ENCODE measurements at regions not wholly inside any gene's neighbourhood (a gene's known extent, or its start where the extent isn't known, plus 50 kb on each side); places are given as distances from the start of the nearest gene placed in this dataset.

DNA sequence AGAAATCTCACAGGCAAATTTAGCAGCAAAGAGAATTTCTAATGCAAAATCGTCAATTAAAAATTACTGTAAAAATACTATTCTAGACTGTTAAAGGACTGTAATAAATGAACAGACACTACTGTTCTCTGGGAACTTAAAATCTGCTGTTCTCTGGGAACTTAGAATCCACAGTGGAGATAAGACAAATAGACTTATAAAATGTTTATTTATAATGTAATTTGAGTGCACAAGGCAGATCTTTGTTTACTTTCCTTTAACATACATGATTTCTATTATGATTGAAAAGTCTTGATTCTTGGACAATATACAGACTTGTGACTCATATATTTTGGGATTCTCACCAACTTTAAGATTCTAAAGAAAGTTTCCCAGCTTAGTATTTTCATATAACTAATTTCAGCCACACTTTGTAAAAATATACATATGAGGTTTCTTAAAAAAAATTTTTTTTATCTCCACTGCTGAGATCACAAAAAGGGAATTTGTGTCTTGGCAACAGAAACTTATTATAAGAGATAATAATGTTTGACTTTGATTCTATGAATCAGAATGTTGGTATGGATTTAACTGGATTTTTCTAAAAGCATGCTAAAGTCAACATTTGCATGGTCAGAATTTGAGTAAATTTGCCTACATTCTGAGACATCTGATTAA lies 166.3 kb upstream of the RHOBTB1 start:
- no peak for DNase-seq (ENCODE audit: low read depth)
- H3K4me3 ChIP-seq (ENCODE audit: low read depth, low read length), result no peak overlapping the region
- TF ChIP-seq, protein P1, sequence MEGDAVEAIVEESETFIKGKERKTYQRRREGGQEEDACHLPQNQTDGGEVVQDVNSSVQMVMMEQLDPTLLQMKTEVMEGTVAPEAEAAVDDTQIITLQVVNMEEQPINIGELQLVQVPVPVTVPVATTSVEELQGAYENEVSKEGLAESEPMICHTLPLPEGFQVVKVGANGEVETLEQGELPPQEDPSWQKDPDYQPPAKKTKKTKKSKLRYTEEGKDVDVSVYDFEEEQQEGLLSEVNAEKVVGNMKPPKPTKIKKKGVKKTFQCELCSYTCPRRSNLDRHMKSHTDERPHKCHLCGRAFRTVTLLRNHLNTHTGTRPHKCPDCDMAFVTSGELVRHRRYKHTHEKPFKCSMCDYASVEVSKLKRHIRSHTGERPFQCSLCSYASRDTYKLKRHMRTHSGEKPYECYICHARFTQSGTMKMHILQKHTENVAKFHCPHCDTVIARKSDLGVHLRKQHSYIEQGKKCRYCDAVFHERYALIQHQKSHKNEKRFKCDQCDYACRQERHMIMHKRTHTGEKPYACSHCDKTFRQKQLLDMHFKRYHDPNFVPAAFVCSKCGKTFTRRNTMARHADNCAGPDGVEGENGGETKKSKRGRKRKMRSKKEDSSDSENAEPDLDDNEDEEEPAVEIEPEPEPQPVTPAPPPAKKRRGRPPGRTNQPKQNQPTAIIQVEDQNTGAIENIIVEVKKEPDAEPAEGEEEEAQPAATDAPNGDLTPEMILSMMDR (IDR thresholded peaks at IDR 0.05; ENCODE audit: insufficient read depth, low read depth, low read length, missing control alignments), result no peak

GRCh38 chr10:61108915-61109314 lies 164.9 kb upstream of the RHOBTB1 start:
- H3K4me3 ChIP-seq (ENCODE audit: low read depth, low read length), result no peak overlapping the region
- TF ChIP-seq, protein P1 (IDR thresholded peaks at IDR 0.05; ENCODE audit: insufficient read depth, low read depth, low read length, missing control alignments), result no peak
- no peak for DNase-seq (ENCODE audit: low read depth)

DNA sequence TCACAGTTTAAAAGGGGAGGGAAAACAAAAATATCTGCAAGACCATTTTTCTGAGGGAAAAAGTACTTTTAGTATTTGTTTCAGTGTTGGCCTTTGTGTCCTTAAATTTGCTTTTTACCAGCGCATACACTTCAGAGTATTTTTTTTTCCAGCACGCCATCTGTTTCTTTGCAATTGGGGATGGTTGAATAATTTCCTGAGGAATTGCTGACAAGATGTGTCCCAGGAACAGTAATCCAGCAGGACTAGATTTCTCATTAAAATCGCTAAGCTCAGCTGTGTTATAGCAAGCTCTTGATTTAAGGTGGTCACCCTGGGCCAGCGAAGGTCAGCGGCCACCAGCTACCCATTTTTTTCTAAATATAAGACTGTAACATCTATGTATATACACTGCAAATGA lies 156.9 kb upstream of the RHOBTB1 start:
- TF ChIP-seq, protein P1 (IDR thresholded peaks at IDR 0.05; ENCODE audit: insufficient read depth, low read depth, low read length, missing control alignments), result no peak
- H3K4me3 ChIP-seq (ENCODE audit: low read depth, low read length), result no peak overlapping the region
- no peak for DNase-seq (ENCODE audit: low read depth)

- no peak overlapping the region for H3K4me3 ChIP-seq (ENCODE audit: low read depth, low read length)
- TF ChIP-seq, protein P1 (IDR thresholded peaks at IDR 0.05; ENCODE audit: insufficient read depth, low read depth, low read length, missing control alignments), result no peak
- no peak for DNase-seq (ENCODE audit: low read depth)
Measured at GRCh38 chr10:61099756-61100155, 155.8 kb upstream of the RHOBTB1 start.

DNA sequence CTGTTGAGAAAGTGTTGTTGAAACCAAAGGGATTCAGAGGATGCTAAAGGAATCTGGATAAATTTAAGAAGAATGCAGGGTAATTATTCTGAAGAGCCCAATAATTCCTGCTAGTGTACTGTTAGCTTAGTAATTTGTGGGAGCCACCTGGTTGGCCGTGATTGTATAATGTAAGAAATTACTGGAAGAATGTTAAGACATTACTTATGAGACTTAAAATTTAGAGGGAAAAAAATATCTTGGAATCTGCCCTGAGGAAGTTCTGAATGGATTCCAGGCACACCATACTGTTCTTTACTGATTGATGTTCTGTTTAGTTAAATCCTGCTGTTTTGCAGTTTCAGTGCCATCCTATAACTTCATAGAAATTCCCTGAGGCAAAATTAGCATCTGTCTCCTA lies 155.0 kb upstream of the RHOBTB1 start:
- TF ChIP-seq, protein P1 (IDR thresholded peaks at IDR 0.05; ENCODE audit: insufficient read depth, low read depth, low read length, missing control alignments), result no peak
- DNase-seq (ENCODE audit: low read depth), result no peak
- H3K4me3 ChIP-seq (ENCODE audit: low read depth, low read length), result no peak overlapping the region

DNA sequence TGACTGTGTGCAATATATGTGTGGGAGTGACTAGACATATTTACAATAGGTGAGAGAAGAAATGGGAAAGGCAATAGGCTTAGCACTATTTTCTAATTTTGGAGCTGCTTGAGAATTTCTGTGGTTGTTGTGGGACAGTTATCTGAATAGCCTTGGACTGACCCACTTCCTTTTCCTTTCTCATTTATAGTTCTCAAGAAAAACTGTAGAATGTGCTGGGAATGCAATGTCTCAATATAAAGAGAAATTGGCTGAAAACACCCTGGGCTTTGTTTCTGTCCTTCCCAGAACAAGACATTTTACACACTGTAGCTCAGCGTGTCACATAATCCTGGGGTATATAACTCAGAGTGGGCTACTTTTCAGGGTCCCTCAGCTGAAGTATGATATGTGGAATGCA lies 153.0 kb upstream of the RHOBTB1 start:
- TF ChIP-seq, protein P1 (IDR thresholded peaks at IDR 0.05; ENCODE audit: insufficient read depth, low read depth, low read length, missing control alignments), result no peak
- H3K4me3 ChIP-seq (ENCODE audit: low read depth, low read length), result no peak overlapping the region
- no peak for DNase-seq (ENCODE audit: low read depth)

DNA sequence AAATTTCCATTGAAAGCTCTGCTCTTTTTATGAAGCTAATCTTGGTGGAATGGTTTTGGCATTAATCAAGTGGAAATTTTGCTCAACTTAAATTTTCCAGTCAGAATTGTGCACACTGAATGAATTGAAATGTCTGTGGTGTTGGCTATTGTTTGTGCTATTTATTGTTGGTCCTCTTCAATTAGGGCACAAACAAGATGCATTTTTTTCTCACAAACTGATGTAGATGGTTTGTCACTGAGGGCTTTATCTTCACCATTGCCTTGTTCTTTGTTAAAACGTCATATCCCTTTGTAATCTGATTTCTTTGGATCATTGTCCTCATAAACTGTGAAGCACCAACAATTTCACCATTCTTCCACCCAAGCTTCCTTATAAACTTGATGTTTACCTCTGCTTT lies 152.1 kb upstream of the RHOBTB1 start:
- TF ChIP-seq, protein P1 (IDR thresholded peaks at IDR 0.05; ENCODE audit: insufficient read depth, low read depth, low read length, missing control alignments), result no peak
- no peak overlapping the region for H3K4me3 ChIP-seq (ENCODE audit: low read depth, low read length)
- DNase-seq (ENCODE audit: low read depth), result no peak

Measured in GM12865 (cell line).